ENCODE measurements at regions not wholly inside any gene's neighbourhood (a gene's known extent, or its start where the extent isn't known, plus 50 kb on each side); places are given as distances from the start of the nearest gene placed in this dataset.

DNA sequence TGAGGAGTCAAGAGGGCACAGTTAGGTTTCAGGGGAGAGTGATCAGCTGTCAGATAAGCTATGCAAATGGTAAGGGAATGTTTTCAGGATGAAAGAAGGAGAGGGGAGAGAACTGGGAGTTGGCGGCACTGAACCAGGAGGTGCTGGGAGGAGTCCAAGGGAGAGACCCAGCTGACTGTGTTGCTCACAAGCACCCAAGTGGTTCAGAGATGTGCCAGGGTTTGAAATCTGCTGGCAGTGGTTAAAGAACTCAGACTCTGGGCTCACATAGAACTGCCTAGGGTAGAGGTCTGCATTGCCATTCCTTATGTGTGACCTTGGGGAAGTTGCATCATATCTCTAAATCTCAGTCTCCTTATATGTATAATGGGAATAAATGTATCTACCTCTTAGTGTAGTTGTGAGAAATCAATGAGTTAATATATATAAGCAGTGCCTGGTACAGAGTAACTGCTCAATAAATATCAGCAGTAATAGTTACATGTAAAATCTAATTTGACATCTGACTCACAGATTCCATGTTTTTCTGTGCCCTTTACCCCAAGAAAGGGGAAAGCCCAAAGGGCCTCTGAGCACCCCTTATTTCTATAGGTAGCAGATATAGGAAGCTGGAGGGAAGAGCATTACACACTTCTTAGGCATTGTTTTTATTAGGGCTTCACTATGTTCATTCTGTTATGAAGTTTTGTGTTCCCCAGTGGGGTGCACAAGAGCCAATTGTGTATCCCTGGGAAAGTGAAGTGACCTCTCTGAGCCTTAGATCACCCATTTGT lies 66.9 kb upstream of the SESN3 start:
- no peaks in the 10 kb centered on the region for H3K27me3 ChIP-seq (ENCODE audit: control insufficient read depth, insufficient read depth, low read length)
- H3K4me3 ChIP-seq (ENCODE audit: low read length) = no peak overlapping the region

DNA sequence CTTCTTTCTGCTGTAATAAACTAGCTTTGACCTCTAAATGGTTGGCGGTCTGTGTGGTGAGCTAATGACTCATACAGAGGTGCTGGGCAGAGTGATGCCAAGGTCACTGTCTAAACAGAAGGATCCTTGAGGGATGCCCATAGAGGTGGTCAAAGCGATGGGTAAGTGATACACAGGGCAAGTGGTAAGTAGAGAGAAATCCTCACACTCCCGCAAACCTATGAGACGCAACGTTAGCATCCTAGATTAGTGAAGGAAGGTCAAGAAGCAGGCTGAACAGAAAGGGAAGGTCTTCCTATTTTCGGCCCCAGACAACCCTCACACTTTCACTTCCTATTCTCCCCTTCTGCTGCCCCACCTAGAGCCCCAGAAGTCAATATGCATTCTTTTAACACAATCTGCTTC lies 65.6 kb upstream of the SESN3 start:
- no peak overlapping the region for H3K4me3 ChIP-seq (ENCODE audit: low read length)
- no peak for DNase-seq
- peaks cover 63% of the 10 kb centered on the region for H3K4me1 ChIP-seq (ENCODE audit: control insufficient read depth, insufficient read depth, low read length)
- no peaks in the 10 kb centered on the region for H3K9me3 ChIP-seq (ENCODE audit: control insufficient read depth, low read depth, low read length)
- H3K36me3 ChIP-seq (ENCODE audit: control insufficient read depth, insufficient read depth, low read length) = no peaks in the 10 kb centered on the region
- no peaks in the 10 kb centered on the region for H3K27me3 ChIP-seq (ENCODE audit: control insufficient read depth, insufficient read depth, low read length)
- H3K27ac ChIP-seq (ENCODE audit: low read length) = peak overlapping the region; percentile 89
- 78% methylated on average over 4 of the region's 6 CpGs for WGBS (ENCODE audit: insufficient coverage, low lambda C conversion rate)

More for the DNA sequence above, 66.9 kb upstream of the SESN3 start:
- no peak for DNase-seq
- Histone ChIP-seq H3K36me3 (ENCODE audit: control insufficient read depth, insufficient read depth, low read length) (no peaks in the 10 kb centered on the region), H3K27ac (ENCODE audit: low read length) (no peak overlapping the region), H3K9me3 (ENCODE audit: control insufficient read depth, low read depth, low read length) (no peaks in the 10 kb centered on the region), H3K4me1 (ENCODE audit: control insufficient read depth, insufficient read depth, low read length) (peaks cover 54% of the 10 kb centered on the region)
- no CpG with 5 or more reads among the region's 1 CpG for WGBS (ENCODE audit: insufficient coverage, low lambda C conversion rate)

DNA sequence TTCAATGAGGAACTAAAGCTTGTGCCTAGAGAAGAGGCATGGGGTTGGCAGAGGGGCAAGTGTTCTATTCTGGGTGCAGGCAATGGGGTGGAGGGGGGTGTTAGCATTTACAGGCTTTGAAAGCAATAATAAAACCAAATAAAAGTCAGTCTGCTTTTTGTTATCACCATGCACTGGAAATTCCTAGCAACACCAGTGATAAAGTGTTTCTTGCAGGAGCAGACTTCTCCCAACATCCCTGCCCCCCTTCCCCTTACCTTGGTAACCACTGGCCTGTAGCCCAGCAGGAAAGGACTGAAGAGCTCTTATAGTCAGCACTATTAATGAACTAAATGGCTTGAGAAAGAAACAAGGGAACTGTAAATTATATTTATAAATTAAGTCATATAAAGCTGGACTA lies 65.2 kb upstream of the SESN3 start:
- Histone ChIP-seq H3K9me3 (ENCODE audit: control insufficient read depth, low read depth, low read length) (no peaks in the 10 kb centered on the region), H3K4me3 (ENCODE audit: low read length) (no peak overlapping the region), H3K36me3 (ENCODE audit: control insufficient read depth, insufficient read depth, low read length) (no peaks in the 10 kb centered on the region), H3K27me3 (ENCODE audit: control insufficient read depth, insufficient read depth, low read length) (no peaks in the 10 kb centered on the region), H3K4me1 (ENCODE audit: control insufficient read depth, insufficient read depth, low read length) (peaks cover 64% of the 10 kb centered on the region), H3K27ac (ENCODE audit: low read length) (peak overlapping the region; percentile 89)
- DNase-seq = peak; percentile 47 to 79

DNA sequence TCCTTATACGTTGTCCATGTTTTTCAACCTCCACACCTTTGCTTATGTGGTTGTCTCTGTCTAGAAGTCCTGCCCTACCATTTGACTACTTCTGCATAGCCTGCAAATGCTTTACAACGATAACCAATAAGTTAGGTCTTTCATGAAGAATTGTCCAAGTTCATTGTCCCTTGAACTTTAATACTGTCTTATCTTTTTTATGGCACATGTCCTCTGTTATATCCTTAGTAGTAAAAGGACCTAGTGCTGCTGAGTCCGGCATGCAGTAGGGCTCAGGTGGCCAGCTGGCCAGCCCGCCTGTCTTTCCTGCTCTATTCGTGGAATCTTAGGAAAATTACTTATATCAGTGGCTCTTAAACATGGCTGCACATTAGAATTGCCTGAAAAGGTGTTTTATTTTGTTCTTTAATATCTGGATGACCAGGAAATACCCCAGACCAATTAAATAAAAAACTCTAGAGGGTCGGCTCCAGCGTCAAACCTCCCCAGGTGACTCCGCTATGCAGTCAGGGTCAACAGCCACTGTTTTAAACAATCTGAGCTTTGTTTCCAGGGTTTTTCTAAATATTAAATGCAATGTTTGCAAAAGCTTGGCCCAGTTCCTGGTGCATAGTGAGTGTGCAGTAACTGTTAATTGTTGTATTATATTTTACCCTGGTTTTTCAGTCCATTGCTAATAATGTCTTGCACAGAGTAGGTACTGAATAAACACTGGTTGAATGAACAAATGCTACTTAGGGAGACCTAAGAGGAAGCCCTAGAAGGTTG lies 64.6 kb upstream of the SESN3 start:
- Histone ChIP-seq H3K27ac (ENCODE audit: low read length) (peak overlapping the region; percentile 89), H3K9me3 (ENCODE audit: control insufficient read depth, low read depth, low read length) (no peaks in the 10 kb centered on the region), H3K4me3 (ENCODE audit: low read length) (no peak overlapping the region), H3K36me3 (ENCODE audit: control insufficient read depth, insufficient read depth, low read length) (no peaks in the 10 kb centered on the region), H3K4me1 (ENCODE audit: control insufficient read depth, insufficient read depth, low read length) (peaks cover 64% of the 10 kb centered on the region), H3K27me3 (ENCODE audit: control insufficient read depth, insufficient read depth, low read length) (no peaks in the 10 kb centered on the region)
- peak; percentile 63 to 86 for DNase-seq
- WGBS (ENCODE audit: insufficient coverage, low lambda C conversion rate) = no CpG with 5 or more reads among the region's 8 CpGs

DNA sequence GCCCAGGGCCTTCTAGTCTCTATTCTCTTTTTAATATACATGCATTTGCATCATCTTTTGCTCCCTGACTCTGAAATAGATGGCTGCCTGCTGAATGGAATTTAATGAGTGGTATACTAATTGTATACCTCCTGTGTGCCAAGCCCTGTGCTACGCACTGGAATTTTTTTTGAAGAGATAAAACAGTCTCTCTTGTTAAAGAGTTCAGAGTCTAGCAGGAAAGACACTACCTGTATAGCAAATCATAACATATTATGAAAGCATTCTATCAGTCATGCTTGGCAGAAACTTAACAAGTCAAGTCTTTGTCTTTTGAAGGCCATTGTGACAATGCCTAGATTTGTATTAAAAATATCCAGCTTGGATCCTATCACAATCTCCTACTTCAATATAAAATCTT lies 63.7 kb upstream of the SESN3 start:
- Histone ChIP-seq H3K27ac (ENCODE audit: low read length) (peak overlapping the region; percentile 89), H3K9me3 (ENCODE audit: control insufficient read depth, low read depth, low read length) (no peaks in the 10 kb centered on the region), H3K4me1 (ENCODE audit: control insufficient read depth, insufficient read depth, low read length) (peaks cover 64% of the 10 kb centered on the region), H3K27me3 (ENCODE audit: control insufficient read depth, insufficient read depth, low read length) (no peaks in the 10 kb centered on the region), H3K36me3 (ENCODE audit: control insufficient read depth, insufficient read depth, low read length) (no peaks in the 10 kb centered on the region), H3K4me3 (ENCODE audit: low read length) (no peak overlapping the region)
- no CpG with 5 or more reads among the region's 1 CpG for WGBS (ENCODE audit: insufficient coverage, low lambda C conversion rate)
- peak in 1 of 2 donors; percentile 65 for DNase-seq

DNA sequence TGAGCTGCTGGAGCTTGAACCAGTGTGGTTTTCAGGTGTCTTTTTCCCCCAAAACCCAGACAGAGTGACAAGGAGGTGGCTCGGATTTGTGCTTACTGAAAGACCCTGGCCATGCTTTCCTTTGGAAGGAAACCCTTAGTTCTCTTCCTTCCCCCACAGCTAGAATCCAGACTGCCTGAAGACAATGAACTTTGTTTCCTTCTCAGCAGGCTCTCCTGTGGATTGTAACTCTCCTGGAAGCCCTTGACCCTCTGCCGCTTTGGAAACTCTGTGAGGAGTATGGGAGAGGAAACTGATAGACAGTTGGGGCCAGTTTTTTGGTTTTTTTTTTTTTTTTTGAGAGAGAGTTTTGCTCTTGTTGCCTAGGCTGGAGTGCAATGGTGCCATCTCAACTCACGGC lies 62.1 kb upstream of the SESN3 start:
- DNase-seq = peak; percentile 45 to 64
- H3K4me3 ChIP-seq (ENCODE audit: low read length) = no peak overlapping the region
- H3K9me3 ChIP-seq (ENCODE audit: control insufficient read depth, low read depth, low read length) = no peaks in the 10 kb centered on the region
- H3K36me3 ChIP-seq (ENCODE audit: control insufficient read depth, insufficient read depth, low read length) = no peaks in the 10 kb centered on the region
- H3K4me1 ChIP-seq (ENCODE audit: control insufficient read depth, insufficient read depth, low read length) = peaks cover 61% of the 10 kb centered on the region
- no peaks in the 10 kb centered on the region for H3K27me3 ChIP-seq (ENCODE audit: control insufficient read depth, insufficient read depth, low read length)
- no CpG with 5 or more reads among the region's 3 CpGs for WGBS (ENCODE audit: insufficient coverage, low lambda C conversion rate)
- H3K27ac ChIP-seq (ENCODE audit: low read length) = peak overlapping the region; percentile 89

DNA sequence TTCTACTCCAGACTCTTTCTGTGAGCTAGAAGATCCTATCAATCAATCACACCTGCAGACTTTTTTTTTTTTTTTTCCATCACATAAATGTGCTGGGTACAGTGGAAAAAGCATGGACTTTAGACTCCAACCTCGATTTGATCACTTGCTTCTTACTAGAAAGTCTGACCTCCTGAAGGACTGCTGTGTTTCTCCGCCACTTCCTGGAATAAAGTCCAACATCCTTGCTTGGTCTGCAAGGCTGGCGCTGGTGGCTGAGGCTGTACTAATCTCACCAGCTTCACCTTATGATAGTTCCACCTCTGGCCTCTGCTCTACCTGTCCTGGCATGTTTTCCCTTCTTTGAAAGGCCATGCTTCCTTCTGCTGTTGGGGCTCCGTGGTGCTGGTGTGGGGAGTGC lies 60.9 kb upstream of the SESN3 start:
- Histone ChIP-seq H3K27ac (ENCODE audit: low read length) (peak overlapping the region; percentile 94), H3K9me3 (ENCODE audit: control insufficient read depth, low read depth, low read length) (no peaks in the 10 kb centered on the region), H3K27me3 (ENCODE audit: control insufficient read depth, insufficient read depth, low read length) (no peaks in the 10 kb centered on the region), H3K36me3 (ENCODE audit: control insufficient read depth, insufficient read depth, low read length) (no peaks in the 10 kb centered on the region), H3K4me3 (ENCODE audit: low read length) (no peak overlapping the region), H3K4me1 (ENCODE audit: control insufficient read depth, insufficient read depth, low read length) (peaks cover 53% of the 10 kb centered on the region)
- WGBS (ENCODE audit: insufficient coverage, low lambda C conversion rate) = no CpG with 5 or more reads among the region's 4 CpGs
- peak; percentile 90 to 97 for DNase-seq

DNA sequence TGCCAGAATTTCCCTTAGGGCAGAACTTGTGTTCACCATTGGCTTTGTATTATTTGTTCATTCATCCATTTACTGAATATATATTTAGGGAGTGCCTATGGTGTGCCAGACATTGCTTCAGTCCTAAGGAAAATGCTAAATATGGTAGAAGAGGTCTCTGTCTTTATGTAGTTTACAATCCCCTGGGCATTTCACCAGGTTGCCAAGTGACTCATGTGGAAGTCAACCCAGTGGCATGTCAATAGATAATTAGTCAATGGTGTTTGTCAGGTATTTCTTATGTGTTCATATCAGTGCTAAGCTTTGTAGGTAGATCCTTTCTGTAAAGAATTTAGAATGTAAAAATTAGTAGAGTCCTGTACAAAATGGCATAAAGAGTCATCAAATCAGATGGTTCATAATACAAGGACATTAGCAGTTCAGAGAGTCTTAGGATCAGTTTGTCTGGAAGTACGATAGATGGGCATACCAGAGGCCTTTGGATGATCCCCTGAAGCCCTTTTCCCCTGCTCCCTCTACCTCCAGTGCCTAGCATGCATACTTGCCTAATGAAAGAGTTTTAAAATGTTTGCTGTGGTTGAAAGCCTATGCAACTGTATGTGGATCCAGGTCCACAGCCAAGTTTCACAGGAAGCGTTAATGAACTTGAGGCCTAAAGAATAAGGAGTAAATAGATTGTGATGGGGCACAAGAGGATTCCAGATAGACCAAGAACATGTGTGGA lies 58.5 kb upstream of the SESN3 start:
- WGBS (ENCODE audit: insufficient coverage, low lambda C conversion rate) = 100% methylated on average over 1 of the region's 2 CpGs
- H3K27me3 ChIP-seq (ENCODE audit: control insufficient read depth, insufficient read depth, low read length) = no peaks in the 10 kb centered on the region
- peaks cover 31% of the 10 kb centered on the region for H3K4me1 ChIP-seq (ENCODE audit: control insufficient read depth, insufficient read depth, low read length)
- H3K9me3 ChIP-seq (ENCODE audit: control insufficient read depth, low read depth, low read length) = no peaks in the 10 kb centered on the region
- no peak overlapping the region for H3K4me3 ChIP-seq (ENCODE audit: low read length)
- H3K36me3 ChIP-seq (ENCODE audit: control insufficient read depth, insufficient read depth, low read length) = no peaks in the 10 kb centered on the region
- no peak overlapping the region for H3K27ac ChIP-seq (ENCODE audit: low read length)
- no peak for DNase-seq

DNA sequence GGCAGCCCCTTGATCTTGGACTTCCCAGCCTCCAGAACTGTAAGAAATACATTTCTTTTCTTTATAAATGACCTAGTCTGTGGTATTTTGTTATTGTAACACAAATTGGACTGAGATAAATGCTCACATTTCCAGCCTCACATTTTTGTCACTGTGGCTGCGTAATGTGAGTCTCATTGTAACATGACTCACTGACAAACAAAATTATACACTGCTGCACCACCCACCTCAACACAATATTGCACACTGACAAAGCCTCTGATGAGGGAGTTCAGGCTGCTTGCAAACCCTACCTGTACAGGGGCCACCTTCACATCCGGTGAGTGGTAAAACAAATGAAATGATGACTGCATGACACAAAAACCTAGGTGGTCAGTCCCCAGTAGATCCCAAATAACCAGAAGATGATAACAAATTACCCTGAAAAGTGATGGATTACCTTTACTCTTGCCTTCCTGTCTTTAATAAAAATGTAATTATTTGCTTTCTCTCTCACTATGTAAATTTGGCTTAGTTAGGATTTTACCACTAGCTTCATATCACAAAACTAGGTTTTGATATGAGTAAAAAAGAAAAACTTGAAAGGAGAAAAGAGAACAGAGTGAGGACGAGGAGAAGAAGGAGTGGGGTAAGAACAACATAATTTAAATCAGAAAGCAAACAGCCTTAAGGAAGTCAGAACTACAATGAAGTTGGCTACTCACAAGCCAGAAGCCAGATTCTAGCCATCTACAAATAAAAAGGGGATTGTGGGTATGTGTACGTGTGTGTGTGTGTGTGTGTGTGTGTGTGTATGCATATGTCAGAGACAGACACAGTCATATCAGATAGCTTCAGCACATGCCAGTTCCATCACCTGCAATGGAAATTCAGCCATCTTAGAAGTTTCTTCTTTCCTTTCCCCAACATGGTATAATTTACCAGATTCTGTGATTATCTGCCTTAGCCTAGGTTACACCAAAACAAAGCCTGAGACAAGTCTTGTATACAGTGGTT lies 53.4 kb upstream of the SESN3 start:
- Histone ChIP-seq H3K27me3 (ENCODE audit: control insufficient read depth, insufficient read depth, low read length) (no peaks in the 10 kb centered on the region), H3K9me3 (ENCODE audit: control insufficient read depth, low read depth, low read length) (no peaks in the 10 kb centered on the region), H3K4me1 (ENCODE audit: control insufficient read depth, insufficient read depth, low read length) (peaks cover 29% of the 10 kb centered on the region), H3K4me3 (ENCODE audit: low read length) (no peak overlapping the region), H3K27ac (ENCODE audit: low read length) (peak overlapping the region; percentile 66), H3K36me3 (ENCODE audit: control insufficient read depth, insufficient read depth, low read length) (no peaks in the 10 kb centered on the region)
- no peak for DNase-seq
- 100% methylated on average over 1 of the region's 4 CpGs for WGBS (ENCODE audit: insufficient coverage, low lambda C conversion rate)

Measured in large intestine (tissue), 3 donors.